Karpas-422 (cell line): ENCODE measurements at regions not wholly inside any gene's neighbourhood (a gene's known extent, or its start where the extent isn't known, plus 50 kb on each side); places are given as distances from the start of the nearest gene placed in this dataset.

ENCODE experiments used
- DNase-seq: peaks from one replicate; pipeline ENCODE4 v3.0.0-alpha.2; 2015
- H2AFZ ChIP-seq: fragments of 200-600 bp; sonication (generic); 2 replicates; pipeline ENCODE4 v1.6.1; 2014; ENCODE audit warnings: antibody characterized with exemption, low read length, mixed read lengths
- H3K27ac ChIP-seq: fragments of 200-600 bp; sonication (generic); 2 replicates; pipeline ENCODE4 v1.5.1; 2014; ENCODE audit warnings: mild to moderate bottlenecking, low read length, moderate library complexity
- H3K27me3 ChIP-seq: fragments of 200-600 bp; sonication (generic); 2 replicates; pipeline ENCODE4 v1.6.1; 2014; ENCODE audit warnings: low read length, mixed read lengths
- H3K36me3 ChIP-seq: fragments of 200-600 bp; sonication (generic); 2 replicates; pipeline ENCODE4 v1.6.1; 2014; ENCODE audit warnings: low read length, mixed read lengths; ENCODE audit not compliant: insufficient read depth
- H3K4me1 ChIP-seq: fragments of 200-600 bp; sonication (generic); 2 replicates; pipeline ENCODE4 v1.6.1; 2014; ENCODE audit warnings: mild to moderate bottlenecking, low read length, mixed read lengths
- H3K4me2 ChIP-seq: fragments of 200-600 bp; sonication (generic); 2 replicates; pipeline ENCODE4 v1.6.1; 2014; ENCODE audit warnings: low read length, low read depth, mild to moderate bottlenecking; ENCODE audit not compliant: poor library complexity, severe bottlenecking
- H3K4me3 ChIP-seq: fragments of 200-600 bp; sonication (generic); 2 replicates; pipeline ENCODE4 v1.5.1; 2014; ENCODE audit warnings: mild to moderate bottlenecking, antibody characterized with exemption, low read length, mixed read lengths
- H3K79me2 ChIP-seq: fragments of 200-600 bp; sonication (generic); 2 replicates; pipeline ENCODE4 v1.6.1; 2014; ENCODE audit warnings: mild to moderate bottlenecking, low read length, mixed read lengths
- H3K9ac ChIP-seq: fragments of 200-600 bp; sonication (generic); 2 replicates; pipeline ENCODE4 v1.6.0; 2014; ENCODE audit warnings: low read length
- H3K9me2 ChIP-seq: fragments of 200-600 bp; sonication (generic), shearing (Covaris generic); replicated peaks from 2 replicates; pipeline ENCODE4 v1.6.0; 2014; ENCODE audit warnings: mild to moderate bottlenecking, low read length, moderate library complexity; ENCODE audit not compliant: insufficient read depth
- H3K9me3 ChIP-seq: fragments of 300-700, 200-600 bp; sonication (generic); 2 replicates; pipeline ENCODE4 v1.6.1; 2014; ENCODE audit warnings: low read length, mixed read lengths
- H4K20me1 ChIP-seq: fragments of 200-600 bp; sonication (generic); 2 replicates; pipeline ENCODE4 v1.6.1; 2014; ENCODE audit warnings: mild to moderate bottlenecking, antibody characterized with exemption, low read length, low read depth; ENCODE audit not compliant: insufficient read depth

- Histone ChIP-seq H4K20me1 (no peaks in the 10 kb centered on the region), H3K9me3 (no peaks in the 10 kb centered on the region), H3K79me2 (no peaks in the 10 kb centered on the region), H3K9ac (no peak overlapping the region), H3K4me2 (no peak overlapping the region), H3K27me3 (no peaks in the 10 kb centered on the region), H3K27ac (no peak overlapping the region), H3K4me3 (no peak overlapping the region), H2AFZ (no peak overlapping the region), H3K36me3 (no peaks in the 10 kb centered on the region), H3K9me2 (0 out of 2 replicates have a peak, but pooled peaks cover 4% of the 10 kb centered on the region), H3K4me1 (no peaks in the 10 kb centered on the region)
- DNase-seq, result no peak
Observed at GRCh38 chr18:30533716-30534115, 508.8 kb downstream of the DSC3 start.

GRCh38 chr18:30527917-30528316 is 514.6 kb downstream of the DSC3 start:
- Histone ChIP-seq H3K4me2 (no peak overlapping the region), H3K36me3 (no peaks in the 10 kb centered on the region), H3K9ac (no peak overlapping the region), H3K9me3 (no peaks in the 10 kb centered on the region), H4K20me1 (no peaks in the 10 kb centered on the region), H3K27ac (no peak overlapping the region), H2AFZ (no peak overlapping the region), H3K4me3 (no peak overlapping the region), H3K79me2 (no peaks in the 10 kb centered on the region), H3K9me2 (no peaks in the 10 kb centered on the region), H3K4me1 (no peaks in the 10 kb centered on the region), H3K27me3 (no peaks in the 10 kb centered on the region)
- no peak for DNase-seq

- H2AFZ ChIP-seq, result no peak overlapping the region
- no peak for DNase-seq
Observed at GRCh38 chr18:30527226-30527625, 515.3 kb downstream of the DSC3 start.

GRCh38 chr18:30522288-30522929 is 520.1 kb downstream of the DSC3 start:
- DNase-seq, result no peak
- H3K27ac ChIP-seq, result no peak overlapping the region
- no peaks in the 10 kb centered on the region for H3K27me3 ChIP-seq
- H3K9me2 ChIP-seq, result no peaks in the 10 kb centered on the region
- no peak overlapping the region for H3K9ac ChIP-seq
- H3K9me3 ChIP-seq, result no peaks in the 10 kb centered on the region
- no peak overlapping the region for H3K4me2 ChIP-seq
- H2AFZ ChIP-seq, result no peak overlapping the region
- H4K20me1 ChIP-seq, result no peaks in the 10 kb centered on the region
- H3K4me1 ChIP-seq, result no peaks in the 10 kb centered on the region
- no peaks in the 10 kb centered on the region for H3K36me3 ChIP-seq
- no peaks in the 10 kb centered on the region for H3K79me2 ChIP-seq
- H3K4me3 ChIP-seq, result no peak overlapping the region

More at GRCh38 chr18:30527226-30527625, 515.3 kb downstream of the DSC3 start:
- Histone ChIP-seq H3K79me2 (no peaks in the 10 kb centered on the region), H3K4me3 (no peak overlapping the region), H3K9me3 (no peaks in the 10 kb centered on the region), H3K36me3 (no peaks in the 10 kb centered on the region), H3K4me2 (no peak overlapping the region), H3K9me2 (no peaks in the 10 kb centered on the region), H3K27ac (no peak overlapping the region), H4K20me1 (no peaks in the 10 kb centered on the region), H3K9ac (no peak overlapping the region), H3K27me3 (no peaks in the 10 kb centered on the region), H3K4me1 (no peaks in the 10 kb centered on the region)

GRCh38 chr18:30514059-30514458 is 528.5 kb downstream of the DSC3 start:
- no peak for DNase-seq
- Histone ChIP-seq H3K27ac (no peak overlapping the region), H3K9ac (no peak overlapping the region), H3K36me3 (no peaks in the 10 kb centered on the region), H3K27me3 (no peaks in the 10 kb centered on the region), H3K9me3 (no peaks in the 10 kb centered on the region), H3K4me3 (no peak overlapping the region), H4K20me1 (no peaks in the 10 kb centered on the region), H3K79me2 (no peaks in the 10 kb centered on the region), H2AFZ (no peak overlapping the region), H3K4me2 (no peak overlapping the region), H3K4me1 (no peaks in the 10 kb centered on the region), H3K9me2 (no peaks in the 10 kb centered on the region)

- H3K9me2 ChIP-seq, result no peaks in the 10 kb centered on the region
- H3K79me2 ChIP-seq, result no peaks in the 10 kb centered on the region
- H3K9ac ChIP-seq, result no peak overlapping the region
- H3K4me2 ChIP-seq, result no peak overlapping the region
- H2AFZ ChIP-seq, result no peak overlapping the region
- H3K36me3 ChIP-seq, result no peaks in the 10 kb centered on the region
- no peak for DNase-seq
- H3K27me3 ChIP-seq, result no peaks in the 10 kb centered on the region
- H3K9me3 ChIP-seq, result no peaks in the 10 kb centered on the region
- no peak overlapping the region for H3K27ac ChIP-seq
- H3K4me1 ChIP-seq, result no peaks in the 10 kb centered on the region
- H4K20me1 ChIP-seq, result no peaks in the 10 kb centered on the region
- no peak overlapping the region for H3K4me3 ChIP-seq
Observed at GRCh38 chr18:30512872-30513271, 529.7 kb downstream of the DSC3 start.

GRCh38 chr18:30510882-30511281 is 531.7 kb downstream of the DSC3 start:
- Histone ChIP-seq H3K9me3 (no peaks in the 10 kb centered on the region), H3K4me2 (no peak overlapping the region), H3K79me2 (no peaks in the 10 kb centered on the region), H3K27me3 (no peaks in the 10 kb centered on the region), H3K9ac (no peak overlapping the region), H2AFZ (no peak overlapping the region), H3K27ac (no peak overlapping the region), H3K9me2 (no peaks in the 10 kb centered on the region), H4K20me1 (no peaks in the 10 kb centered on the region), H3K36me3 (no peaks in the 10 kb centered on the region), H3K4me1 (no peaks in the 10 kb centered on the region), H3K4me3 (no peak overlapping the region)
- DNase-seq, result no peak

GRCh38 chr18:30501594-30501993 is 540.9 kb downstream of the DSC3 start:
- Histone ChIP-seq H3K36me3 (no peaks in the 10 kb centered on the region), H3K4me2 (no peak overlapping the region), H3K9me2 (no peaks in the 10 kb centered on the region), H4K20me1 (no peaks in the 10 kb centered on the region), H3K4me3 (no peak overlapping the region), H3K9ac (no peak overlapping the region), H3K27me3 (no peaks in the 10 kb centered on the region), H3K27ac (no peak overlapping the region), H3K9me3 (no peaks in the 10 kb centered on the region), H3K4me1 (no peaks in the 10 kb centered on the region), H2AFZ (no peak overlapping the region), H3K79me2 (no peaks in the 10 kb centered on the region)
- DNase-seq, result no peak
